BLaER1 treated with 17β-estradiol and CSF1 and Interleukin-3, amounts not matched to agents 10 nM and 100 nM (cell line): ENCODE measurements at regions not wholly inside any gene's neighbourhood (a gene's known extent, or its start where the extent isn't known, plus 50 kb on each side); places are given as distances from the start of the nearest gene placed in this dataset.

Experiments
- H3K27ac ChIP-seq, 11 experiments: shearing (Covaris generic); formaldehyde crosslinking; 2 replicates each; pipeline ENCODE4 v1.8.1; 2022
- H3K27me3 ChIP-seq, 11 experiments: shearing (Covaris generic); formaldehyde crosslinking; 2 replicates each; pipeline ENCODE4 v1.8.1; 2022
- H3K36me3 ChIP-seq, 11 experiments: shearing (Covaris generic); formaldehyde crosslinking; 2 replicates each; pipeline ENCODE4 v1.8.1; 2022
- H3K4me1 ChIP-seq, 10 experiments: shearing (Covaris generic); formaldehyde crosslinking; 2 replicates each; pipeline ENCODE4 v1.8.1; 2022
- H3K4me2 ChIP-seq, 11 experiments: shearing (Covaris generic); formaldehyde crosslinking; 2 replicates each; pipeline ENCODE4 v1.8.1; 2022
- H3K4me3 ChIP-seq, 10 experiments: shearing (Covaris generic); formaldehyde crosslinking; 2 replicates each; pipeline ENCODE4 v1.8.1; 2022
- H3K9ac ChIP-seq, 11 experiments: shearing (Covaris generic); formaldehyde crosslinking; 2 replicates each; pipeline ENCODE4 v1.8.1; 2022
- H3K9me3 ChIP-seq, 11 experiments: shearing (Covaris generic); formaldehyde crosslinking; replicated peaks in 1 of 11; 2 replicates each; pipeline ENCODE4 v1.8.1; 2022
- H4K20me1 ChIP-seq, 11 experiments: shearing (Covaris generic); formaldehyde crosslinking; 2 replicates each; pipeline ENCODE4 v1.8.1; 2022
- Cebpa-rat ChIP-seq, 11 experiments: shearing (Covaris generic); IDR thresholded peaks; 2 replicates each; pipeline ENCODE4 v1.8.1; 2022

DNA sequence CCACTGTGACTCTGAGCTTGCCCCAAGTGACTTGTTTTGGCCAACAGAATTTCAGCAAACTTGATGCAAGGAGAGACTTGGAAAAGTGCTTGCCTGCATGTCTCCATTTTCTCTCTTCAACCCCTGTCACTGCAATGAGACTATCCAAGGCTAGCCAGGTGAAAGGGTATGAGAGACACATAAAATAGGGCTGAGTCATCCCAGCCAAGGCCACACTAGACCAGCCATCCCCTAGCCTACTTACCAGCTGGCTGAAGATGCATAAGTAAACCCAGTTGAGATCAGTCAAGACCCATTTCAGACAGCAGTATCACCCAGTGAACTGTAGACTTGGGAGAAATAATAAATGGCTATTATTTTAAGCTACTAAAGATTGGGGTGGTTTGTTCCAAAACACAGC lies 52.9 kb upstream of the VLDLR start:
- H3K27ac ChIP-seq: no peak overlapping the region
- H3K4me2 ChIP-seq: no peak overlapping the region
- H4K20me1 ChIP-seq: 0 out of 22 replicates have a peak, but pooled peaks cover 0 to 7% (median 0%) of the 10 kb centered on the region in 11 experiments
- no peak overlapping the region for H3K4me3 ChIP-seq
- peaks cover 0 to 10% (median 5%) of the 10 kb centered on the region in 11 experiments; a peak in 5 of 22 replicates for H3K9me3 ChIP-seq
- peaks cover 0 to 8% (median 0%) of the 10 kb centered on the region in 11 experiments; a peak in 1 of 22 replicates for H3K36me3 ChIP-seq
- TF ChIP-seq Cebpa-rat (IDR thresholded peaks at IDR 0.05): no peak
- no peak overlapping the region for H3K9ac ChIP-seq
- H3K27me3 ChIP-seq: no peaks in the 10 kb centered on the region; a peak in 1 of 22 replicates
- H3K4me1 ChIP-seq: peaks cover 10 to 21% (median 14%) of the 10 kb centered on the region in 10 experiments

DNA sequence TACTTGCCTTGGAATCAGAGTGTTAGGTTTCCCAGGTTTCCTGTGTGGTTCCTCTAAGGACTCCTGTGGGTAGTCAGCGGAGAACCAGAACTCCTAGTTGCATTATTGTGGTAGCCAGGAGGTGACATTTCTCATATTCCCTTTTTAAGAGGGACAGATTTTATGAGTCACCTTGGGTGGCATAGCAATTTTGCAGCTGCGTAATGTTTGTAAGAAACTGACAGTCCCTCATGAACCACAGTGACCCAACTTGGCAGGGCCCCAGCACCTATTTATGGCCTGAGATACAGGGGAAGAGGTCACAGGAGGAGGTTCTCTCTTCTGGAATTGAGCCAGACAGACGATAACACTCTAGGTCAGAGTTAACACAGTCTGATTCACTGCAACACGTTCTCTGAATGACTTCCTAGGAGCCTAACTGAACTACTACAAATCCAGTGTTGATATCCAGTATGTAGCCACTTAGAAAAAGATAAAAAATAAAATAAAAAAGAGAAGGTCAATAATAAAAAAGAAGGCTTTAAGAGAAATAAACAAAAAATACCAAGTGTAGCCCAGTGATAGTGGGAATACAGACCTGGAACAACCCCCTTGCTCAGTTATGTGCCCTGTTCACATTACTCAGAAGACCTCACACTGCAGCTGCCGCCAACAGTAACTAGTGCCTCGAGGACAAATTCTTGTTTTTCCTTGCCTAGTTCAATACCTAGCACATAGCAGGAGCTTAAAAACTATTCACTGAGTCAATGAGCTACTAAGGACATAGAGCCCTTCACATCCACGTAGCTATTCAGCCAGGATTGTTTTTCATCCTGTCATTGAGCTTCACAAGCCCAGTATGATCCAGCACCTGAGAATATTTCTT lies 50.7 kb upstream of the VLDLR start:
- Histone ChIP-seq H3K9me3 (peaks cover 0 to 10% (median 5%) of the 10 kb centered on the region in 11 experiments; a peak in 4 of 22 replicates), H3K27me3 (no peaks in the 10 kb centered on the region; a peak in 1 of 22 replicates), H3K36me3 (0 out of 22 replicates have a peak, but pooled peaks cover 0 to 7% (median 0%) of the 10 kb centered on the region in 11 experiments), H3K4me3 (no peak overlapping the region), H3K27ac (peak overlapping the region in 9 of 11 experiments; percentile 34 to 83 (median 68); a peak in 18 of 22 replicates), H3K4me2 (peak overlapping the region; percentile 69 to 83 (median 79)), H3K4me1 (peaks cover 10 to 21% (median 14%) of the 10 kb centered on the region in 10 experiments), H4K20me1 (0 out of 22 replicates have a peak, but pooled peaks cover 0 to 7% (median 0%) of the 10 kb centered on the region in 11 experiments), H3K9ac (peak overlapping the region in 8 of 11 experiments; percentile 16 to 67 (median 52); a peak in 14 of 22 replicates)
- peak in 7 of 11 experiments; percentile 26 to 88 (median 58); a peak in 12 of 22 replicates for TF ChIP-seq Cebpa-rat (IDR thresholded peaks at IDR 0.05)
